Stomach (tissue), 8 donors: ENCODE measurements at regions not wholly inside any gene's neighbourhood (a gene's known extent, or its start where the extent isn't known, plus 50 kb on each side); places are given as distances from the start of the nearest gene placed in this dataset.
A peak's percentile ranks its signal among the peaks of the same experiment; 100 is the strongest.
"Not testable (repeated sequence)": the region's sequence is repeated elsewhere in the genome, so short reads cannot be mapped to it uniquely, and the experiment has no call there.

Experiments used
- DNase-seq, 2 donors: peaks; one replicate each; pipeline versions ENCODE4 v3.0.0 to v3.0.0-alpha.2; 2013 to 2019
- H3K27ac ChIP-seq, 5 donors: fragments of 200-600 bp in 4 of 5; sonication (generic) in 4 of 5; one replicate each; pipeline ENCODE4 v1.5.1; 2013 to 2019; ENCODE audit warnings: mild to moderate bottlenecking in 1 of 5, moderate library complexity in 1 of 5
- H3K27me3 ChIP-seq, 3 donors: fragments of 200-600 bp; sonication (generic); one replicate each; pipeline ENCODE4 v1.5.1; 2017 to 2019; ENCODE audit warnings: mixed run types in 1 of 3
- H3K36me3 ChIP-seq, 4 donors: fragments of 200-600 bp; sonication (generic); 1 replicate in 3 of 4; 2 replicates in 1 of 4; pipeline ENCODE4 v1.5.1; 2016 to 2019
- H3K4me1 ChIP-seq, 4 donors: fragments of 200-600 bp; sonication (generic); one replicate each; pipeline ENCODE4 v1.5.1; 2016 to 2019
- H3K4me3 ChIP-seq, 4 donors: fragments of 200-600 bp; sonication (generic) in 3 of 4; one replicate each; pipeline ENCODE4 v1.5.1; 2016 to 2019; ENCODE audit warnings: mild to moderate bottlenecking in 1 of 4
- H3K9me3 ChIP-seq, 4 donors: fragments of 200-600 bp; sonication (generic); one replicate each; pipeline ENCODE4 v1.5.1; 2016 to 2019
- CTCF ChIP-seq, 7 experiments: fragments of 450-650 bp in 4 of 7; fragments of 200-600 bp in 3 of 7; sonication (generic) in 3 of 7; IDR thresholded peaks; one replicate each; pipeline ENCODE4 v1.5.1; 2016 to 2019; ENCODE audit warnings: antibody characterized with exemption in 7 of 7, control low read depth in 2 of 7, mild to moderate bottlenecking in 1 of 7
- EP300 ChIP-seq: sonication (generic); formaldehyde crosslinking; IDR thresholded peaks from one replicate; pipeline ENCODE4 v1.6.1; 2017; ENCODE audit warnings: antibody characterized with exemption
- POLR2A ChIP-seq, 4 donors: fragments of 450-650 bp; IDR thresholded peaks; one replicate each; pipeline ENCODE4 v1.6.1; 2016; ENCODE audit warnings: antibody characterized with exemption in 4 of 4, control low read depth in 2 of 4, mild to moderate bottlenecking in 1 of 4, moderate library complexity in 1 of 4
- POLR2AphosphoS5 ChIP-seq, 3 donors: sonication (generic); formaldehyde crosslinking; IDR thresholded peaks; one replicate each; pipeline ENCODE4 v1.6.1; 2016; ENCODE audit warnings: antibody characterized with exemption in 3 of 3
- WGBS, 5 donors: extraction: QIAGEN DNeasy Blood & Tissue Kit in 3 of 5; methylation state at CpG; one replicate each; pipeline versions ENCODE4 v1.1.5 to v1.1.7; 2013 to 2018; 5-methylcytosine and 5-hydroxymethylcytosine counted together
- intact Hi-C: fragments of 100-400 bp; cut with DNase I; formaldehyde crosslinking; loops from one replicate; pipeline ENCODE4 v1.15.1; 2023; ENCODE audit warnings: low total_unique reads
- donor health status: healthy with polysubstance abuse.
- donor health status: Bipolar disorder and iron deficiency.
- donor health status: healthy.

- Histone ChIP-seq H3K4me1 (no peaks in the 10 kb centered on the region), H3K36me3 (no peaks in the 10 kb centered on the region), H3K27ac (no peak overlapping the region), H3K27me3 (peaks cover 0 to 23% (median 0%) of the 10 kb centered on the region in 3 donors), H3K4me3 (no peak overlapping the region), H3K9me3 (no peaks in the 10 kb centered on the region)
- intact Hi-C loops, result no loop called here
- no peak for DNase-seq
- no peak for TF ChIP-seq EP300
- 37 to 46% (median 45%) methylated on average over 4 of the region's 4 CpGs for WGBS, 5 donors
Observed at GRCh38 chr14:95769976-95770375, 56.1 kb upstream of the TCL1A start.

- H3K27me3 ChIP-seq, result peaks cover 0 to 19% (median 0%) of the 10 kb centered on the region in 3 donors
- 34 to 62% (median 53%) methylated on average over 5 of the region's 5 CpGs for WGBS, 5 donors
Observed at GRCh38 chr14:95769431-95769830, 55.5 kb upstream of the TCL1A start.

GRCh38 chr14:95765051-95765450 is 51.1 kb upstream of the TCL1A start:
- intact Hi-C loops, result no loop called here
- peaks cover 0 to 16% (median 0%) of the 10 kb centered on the region in 3 donors for H3K27me3 ChIP-seq
- H3K9me3 ChIP-seq, result no peaks in the 10 kb centered on the region
- no peak overlapping the region for H3K27ac ChIP-seq
- peak in 1 of 2 donors; percentile 33 for DNase-seq
- no peaks in the 10 kb centered on the region for H3K4me1 ChIP-seq
- whole genome bisulfite sequencing, 5 donors, result 29 to 48% (median 43%) methylated on average over 9 of the region's 9 CpGs
- H3K4me3 ChIP-seq, result no peak overlapping the region
- TF ChIP-seq CTCF (IDR thresholded peaks at IDR 0.05) (no peak), EP300 (no peak), POLR2AphosphoS5 (IDR thresholded peaks at IDR 0.05) (no peak), POLR2A (IDR thresholded peaks at IDR 0.05) (no peak)
- H3K36me3 ChIP-seq, result no peaks in the 10 kb centered on the region

More at GRCh38 chr14:95769431-95769830, 55.5 kb upstream of the TCL1A start:
- H3K4me3 ChIP-seq, H3K27ac ChIP-seq, H3K36me3 ChIP-seq, H3K4me1 ChIP-seq, DNase-seq, intact Hi-C loops, H3K9me3 ChIP-seq: not testable (repeated sequence)

GRCh38 chr14:95763875-95764274 is 50.0 kb upstream of the TCL1A start:
- Histone ChIP-seq H3K9me3 (no peaks in the 10 kb centered on the region), H3K36me3 (no peaks in the 10 kb centered on the region), H3K27ac (no peak overlapping the region), H3K27me3 (peaks cover 0 to 22% (median 0%) of the 10 kb centered on the region in 3 donors), H3K4me1 (no peaks in the 10 kb centered on the region), H3K4me3 (no peak overlapping the region)
- intact Hi-C loops, result no loop called here
- no peak for TF ChIP-seq POLR2A (IDR thresholded peaks at IDR 0.05)
- no peak for TF ChIP-seq CTCF (IDR thresholded peaks at IDR 0.05)
- TF ChIP-seq POLR2AphosphoS5 (IDR thresholded peaks at IDR 0.05), result no peak
- TF ChIP-seq EP300, result no peak
- WGBS, 5 donors, result 80 to 94% (median 92%) methylated on average over 3 of the region's 3 CpGs
- no peak for DNase-seq
